ENCODE measurements at regions not wholly inside any gene's neighbourhood (a gene's known extent, or its start where the extent isn't known, plus 50 kb on each side); places are given as distances from the start of the nearest gene placed in this dataset.

- TF ChIP-seq TAF1 (IDR thresholded peaks at IDR 0.05; ENCODE audit: low read depth) = no peak
- TF ChIP-seq, protein P1, sequence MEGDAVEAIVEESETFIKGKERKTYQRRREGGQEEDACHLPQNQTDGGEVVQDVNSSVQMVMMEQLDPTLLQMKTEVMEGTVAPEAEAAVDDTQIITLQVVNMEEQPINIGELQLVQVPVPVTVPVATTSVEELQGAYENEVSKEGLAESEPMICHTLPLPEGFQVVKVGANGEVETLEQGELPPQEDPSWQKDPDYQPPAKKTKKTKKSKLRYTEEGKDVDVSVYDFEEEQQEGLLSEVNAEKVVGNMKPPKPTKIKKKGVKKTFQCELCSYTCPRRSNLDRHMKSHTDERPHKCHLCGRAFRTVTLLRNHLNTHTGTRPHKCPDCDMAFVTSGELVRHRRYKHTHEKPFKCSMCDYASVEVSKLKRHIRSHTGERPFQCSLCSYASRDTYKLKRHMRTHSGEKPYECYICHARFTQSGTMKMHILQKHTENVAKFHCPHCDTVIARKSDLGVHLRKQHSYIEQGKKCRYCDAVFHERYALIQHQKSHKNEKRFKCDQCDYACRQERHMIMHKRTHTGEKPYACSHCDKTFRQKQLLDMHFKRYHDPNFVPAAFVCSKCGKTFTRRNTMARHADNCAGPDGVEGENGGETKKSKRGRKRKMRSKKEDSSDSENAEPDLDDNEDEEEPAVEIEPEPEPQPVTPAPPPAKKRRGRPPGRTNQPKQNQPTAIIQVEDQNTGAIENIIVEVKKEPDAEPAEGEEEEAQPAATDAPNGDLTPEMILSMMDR (IDR thresholded peaks at IDR 0.05; ENCODE audit: poor library complexity, severe bottlenecking) = no peak
These were observed 137.6 kb upstream of the POGK start for GRCh38 chr1:166701603-166702100.

All from neural cell (in vitro differentiated cells).